ENCODE measurements at regions not wholly inside any gene's neighbourhood (a gene's known extent, or its start where the extent isn't known, plus 50 kb on each side); places are given as distances from the start of the nearest gene placed in this dataset.

- no peak for TF ChIP-seq JUND (IDR thresholded peaks at IDR 0.05)
- TF ChIP-seq, protein P1, sequence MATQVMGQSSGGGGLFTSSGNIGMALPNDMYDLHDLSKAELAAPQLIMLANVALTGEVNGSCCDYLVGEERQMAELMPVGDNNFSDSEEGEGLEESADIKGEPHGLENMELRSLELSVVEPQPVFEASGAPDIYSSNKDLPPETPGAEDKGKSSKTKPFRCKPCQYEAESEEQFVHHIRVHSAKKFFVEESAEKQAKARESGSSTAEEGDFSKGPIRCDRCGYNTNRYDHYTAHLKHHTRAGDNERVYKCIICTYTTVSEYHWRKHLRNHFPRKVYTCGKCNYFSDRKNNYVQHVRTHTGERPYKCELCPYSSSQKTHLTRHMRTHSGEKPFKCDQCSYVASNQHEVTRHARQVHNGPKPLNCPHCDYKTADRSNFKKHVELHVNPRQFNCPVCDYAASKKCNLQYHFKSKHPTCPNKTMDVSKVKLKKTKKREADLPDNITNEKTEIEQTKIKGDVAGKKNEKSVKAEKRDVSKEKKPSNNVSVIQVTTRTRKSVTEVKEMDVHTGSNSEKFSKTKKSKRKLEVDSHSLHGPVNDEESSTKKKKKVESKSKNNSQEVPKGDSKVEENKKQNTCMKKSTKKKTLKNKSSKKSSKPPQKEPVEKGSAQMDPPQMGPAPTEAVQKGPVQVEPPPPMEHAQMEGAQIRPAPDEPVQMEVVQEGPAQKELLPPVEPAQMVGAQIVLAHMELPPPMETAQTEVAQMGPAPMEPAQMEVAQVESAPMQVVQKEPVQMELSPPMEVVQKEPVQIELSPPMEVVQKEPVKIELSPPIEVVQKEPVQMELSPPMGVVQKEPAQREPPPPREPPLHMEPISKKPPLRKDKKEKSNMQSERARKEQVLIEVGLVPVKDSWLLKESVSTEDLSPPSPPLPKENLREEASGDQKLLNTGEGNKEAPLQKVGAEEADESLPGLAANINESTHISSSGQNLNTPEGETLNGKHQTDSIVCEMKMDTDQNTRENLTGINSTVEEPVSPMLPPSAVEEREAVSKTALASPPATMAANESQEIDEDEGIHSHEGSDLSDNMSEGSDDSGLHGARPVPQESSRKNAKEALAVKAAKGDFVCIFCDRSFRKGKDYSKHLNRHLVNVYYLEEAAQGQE (IDR thresholded peaks at IDR 0.05; ENCODE audit: low read depth, low read length): no peak
- TF ChIP-seq YY1 (IDR thresholded peaks at IDR 0.05; ENCODE audit: low read depth): no peak
- TF ChIP-seq RXRA (IDR thresholded peaks at IDR 0.05; ENCODE audit: borderline replicate concordance, low read depth): no peak
- TF ChIP-seq MAX (IDR thresholded peaks at IDR 0.05; ENCODE audit: low read depth): no peak
- no peak for TF ChIP-seq RFX5 (IDR thresholded peaks at IDR 0.05; ENCODE audit: low read length)
- TF ChIP-seq GATA2 (CRISPR knock-in tag; IDR thresholded peaks at IDR 0.05): no peak
- no peak for TF ChIP-seq RCOR1 (IDR thresholded peaks at IDR 0.05; ENCODE audit: low read length)
- Histone ChIP-seq H3K4me1 (ENCODE audit: control insufficient read depth in 1 of 2, insufficient read depth in 2 of 2, low read depth in 1 of 2, low read length in 1 of 2) (no peaks in the 10 kb centered on the region), H3K9ac (no peak overlapping the region), H4K20me1 (ENCODE audit: insufficient read depth) (no peaks in the 10 kb centered on the region), H3K9me3 (peaks cover 17% of the 10 kb centered on the region), H3K36me3 (replicated peaks in 1 of 2; ENCODE audit: control insufficient read depth in 1 of 2, insufficient read depth in 2 of 2, low read length in 1 of 2) (peaks cover 0 to 2% of the 10 kb centered on the region in 2 experiments), H3K79me2 (ENCODE audit: insufficient read depth) (no peaks in the 10 kb centered on the region), H3K4me2 (no peak overlapping the region), H3K27me3 (ENCODE audit: insufficient read depth) (no peaks in the 10 kb centered on the region), H3F3A (replicated peaks; ENCODE audit: insufficient read depth) (no peaks in the 10 kb centered on the region), H2AFZ (ENCODE audit: low read depth) (no peak overlapping the region), H3K4me3 (ENCODE audit: low read depth in 2 of 2, low read length in 1 of 2) (no peak overlapping the region), H3K9me2 (no peaks in the 10 kb centered on the region), H3K27ac (ENCODE audit: low read depth in 2 of 2, low read length in 1 of 2) (no peak overlapping the region)
- no peak for DNase-seq
- ChIA-PET CTCF (no interaction called here), POLR2A (no interaction called here)
Observed at GRCh38 chr14:54094765-54095164, 138.1 kb upstream of the BMP4 start.

GRCh38 chr14:54098536-54098935 is 141.9 kb upstream of the BMP4 start:
- Histone ChIP-seq H3K27ac (ENCODE audit: low read depth in 2 of 2, low read length in 1 of 2) (no peak overlapping the region), H3K4me1 (ENCODE audit: control insufficient read depth in 1 of 2, insufficient read depth in 2 of 2, low read depth in 1 of 2, low read length in 1 of 2) (no peaks in the 10 kb centered on the region), H3K9me3 (peaks cover 17% of the 10 kb centered on the region), H3K27me3 (ENCODE audit: insufficient read depth) (no peaks in the 10 kb centered on the region), H3K4me2 (no peak overlapping the region), H3K9me2 (no peaks in the 10 kb centered on the region), H3K9ac (no peak overlapping the region), H3K79me2 (ENCODE audit: insufficient read depth) (no peaks in the 10 kb centered on the region), H2AFZ (ENCODE audit: low read depth) (no peak overlapping the region), H3K36me3 (replicated peaks in 1 of 2; ENCODE audit: control insufficient read depth in 1 of 2, insufficient read depth in 2 of 2, low read length in 1 of 2) (peaks cover 0 to 2% of the 10 kb centered on the region in 2 experiments), H4K20me1 (ENCODE audit: insufficient read depth) (no peaks in the 10 kb centered on the region), H3F3A (replicated peaks; ENCODE audit: insufficient read depth) (no peaks in the 10 kb centered on the region), H3K4me3 (ENCODE audit: low read depth in 2 of 2, low read length in 1 of 2) (no peak overlapping the region)
- TF ChIP-seq GABPA (IDR thresholded peaks at IDR 0.05; ENCODE audit: low read depth): no peak
- no peak for TF ChIP-seq YY1 (IDR thresholded peaks at IDR 0.05; ENCODE audit: low read depth)
- no peak for TF ChIP-seq SIN3A (IDR thresholded peaks at IDR 0.05; ENCODE audit: borderline replicate concordance, low read depth, low read length)
- TF ChIP-seq, protein P2, sequence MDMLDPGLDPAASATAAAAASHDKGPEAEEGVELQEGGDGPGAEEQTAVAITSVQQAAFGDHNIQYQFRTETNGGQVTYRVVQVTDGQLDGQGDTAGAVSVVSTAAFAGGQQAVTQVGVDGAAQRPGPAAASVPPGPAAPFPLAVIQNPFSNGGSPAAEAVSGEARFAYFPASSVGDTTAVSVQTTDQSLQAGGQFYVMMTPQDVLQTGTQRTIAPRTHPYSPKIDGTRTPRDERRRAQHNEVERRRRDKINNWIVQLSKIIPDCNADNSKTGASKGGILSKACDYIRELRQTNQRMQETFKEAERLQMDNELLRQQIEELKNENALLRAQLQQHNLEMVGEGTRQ (IDR thresholded peaks at IDR 0.05; ENCODE audit: borderline replicate concordance, low read depth, low read length): no peak
- TF ChIP-seq RCOR1 (IDR thresholded peaks at IDR 0.05; ENCODE audit: low read length): no peak
- no peak for TF ChIP-seq NRF1 (IDR thresholded peaks at IDR 0.05; ENCODE audit: low read depth, low read length)
- no peak for TF ChIP-seq GATA2 (CRISPR knock-in tag; IDR thresholded peaks at IDR 0.05)
- no peak for TF ChIP-seq RAD21 (IDR thresholded peaks at IDR 0.05; ENCODE audit: low read length)
- no peak for TF ChIP-seq MEF2A (IDR thresholded peaks at IDR 0.05; ENCODE audit: borderline replicate concordance, low read depth)
- TF ChIP-seq RFX5 (IDR thresholded peaks at IDR 0.05; ENCODE audit: low read length): no peak
- no peak for TF ChIP-seq NFIC (IDR thresholded peaks at IDR 0.05; ENCODE audit: borderline replicate concordance)
- TF ChIP-seq IRF3 (IDR thresholded peaks at IDR 0.05; ENCODE audit: low read depth, low read length): no peak
- no peak for TF ChIP-seq TEAD4 (IDR thresholded peaks at IDR 0.05; ENCODE audit: borderline replicate concordance, insufficient read depth)
- TF ChIP-seq TAF1 (IDR thresholded peaks at IDR 0.05; ENCODE audit: borderline replicate concordance, low read depth, low read length): no peak
- TF ChIP-seq, protein P1 (IDR thresholded peaks at IDR 0.05; ENCODE audit: low read depth, low read length): no peak
- POLR2A ChIA-PET: no interaction called here
- CTCF ChIA-PET: no interaction called here
- WGBS (ENCODE audit: low lambda C conversion rate): 45% methylated on average over 2 of the region's 2 CpGs
- no peak for DNase-seq

Data from SK-N-SH (cell line).